Lower leg skin (tissue), 3 donors: ENCODE measurements at regions not wholly inside any gene's neighbourhood (a gene's known extent, or its start where the extent isn't known, plus 50 kb on each side); places are given as distances from the start of the nearest gene placed in this dataset.
"Not testable (repeated sequence)": the region's sequence is repeated elsewhere in the genome, so short reads cannot be mapped to it uniquely, and the experiment has no call there.

Experiments used
- POLR2A ChIP-seq, 2 donors: fragments of 450-650 bp; IDR thresholded peaks; one replicate each; pipeline ENCODE4 v1.6.1; 2016 to 2017; ENCODE audit warnings: antibody characterized with exemption in 2 of 2, mild to moderate bottlenecking in 1 of 2, moderate library complexity in 1 of 2
- TF ChIP-seq, protein P1 (sequence below), 3 donors: fragments of 450-650 bp; IDR thresholded peaks; one replicate each; pipeline ENCODE4 v1.5.1; 2016; ENCODE audit warnings: antibody characterized with exemption in 3 of 3, mild to moderate bottlenecking in 3 of 3, moderate library complexity in 2 of 3

DNA sequence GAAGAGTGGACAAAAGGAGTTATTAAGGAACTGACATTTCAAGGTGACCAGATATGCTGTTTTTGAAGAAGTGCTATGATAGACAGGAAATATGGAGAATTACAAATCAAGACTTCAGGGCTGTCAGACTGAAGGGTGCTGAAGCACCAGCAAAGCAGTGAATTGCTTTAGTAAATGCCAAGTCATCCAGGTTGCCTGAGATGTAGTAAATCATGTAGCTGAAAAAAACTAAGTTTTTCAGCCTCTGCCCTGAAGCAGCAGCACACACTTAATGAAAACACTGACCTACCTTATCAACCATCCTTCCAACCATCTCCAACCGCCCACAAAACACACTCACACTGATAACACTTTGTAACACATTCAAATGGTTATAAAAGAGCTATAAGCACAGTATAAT is 110.0 kb downstream of the PRR15 start:
- not testable (repeated sequence) for TF ChIP-seq POLR2A (IDR thresholded peaks at IDR 0.05)
- TF ChIP-seq, protein P1, sequence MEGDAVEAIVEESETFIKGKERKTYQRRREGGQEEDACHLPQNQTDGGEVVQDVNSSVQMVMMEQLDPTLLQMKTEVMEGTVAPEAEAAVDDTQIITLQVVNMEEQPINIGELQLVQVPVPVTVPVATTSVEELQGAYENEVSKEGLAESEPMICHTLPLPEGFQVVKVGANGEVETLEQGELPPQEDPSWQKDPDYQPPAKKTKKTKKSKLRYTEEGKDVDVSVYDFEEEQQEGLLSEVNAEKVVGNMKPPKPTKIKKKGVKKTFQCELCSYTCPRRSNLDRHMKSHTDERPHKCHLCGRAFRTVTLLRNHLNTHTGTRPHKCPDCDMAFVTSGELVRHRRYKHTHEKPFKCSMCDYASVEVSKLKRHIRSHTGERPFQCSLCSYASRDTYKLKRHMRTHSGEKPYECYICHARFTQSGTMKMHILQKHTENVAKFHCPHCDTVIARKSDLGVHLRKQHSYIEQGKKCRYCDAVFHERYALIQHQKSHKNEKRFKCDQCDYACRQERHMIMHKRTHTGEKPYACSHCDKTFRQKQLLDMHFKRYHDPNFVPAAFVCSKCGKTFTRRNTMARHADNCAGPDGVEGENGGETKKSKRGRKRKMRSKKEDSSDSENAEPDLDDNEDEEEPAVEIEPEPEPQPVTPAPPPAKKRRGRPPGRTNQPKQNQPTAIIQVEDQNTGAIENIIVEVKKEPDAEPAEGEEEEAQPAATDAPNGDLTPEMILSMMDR (IDR thresholded peaks at IDR 0.05) = not testable (repeated sequence)
